Stomach (tissue), 4 donors: ENCODE measurements at regions not wholly inside any gene's neighbourhood (a gene's known extent, or its start where the extent isn't known, plus 50 kb on each side); places are given as distances from the start of the nearest gene placed in this dataset.

Source experiments
- POLR2AphosphoS5 ChIP-seq, 3 donors: sonication (generic); formaldehyde crosslinking; IDR thresholded peaks; one replicate each; pipeline ENCODE4 v1.6.1; 2016; ENCODE audit warnings: antibody characterized with exemption in 3 of 3
- TF ChIP-seq, protein P1 (sequence below), 7 experiments: fragments of 450-650 bp in 4 of 7; fragments of 200-600 bp in 3 of 7; sonication (generic) in 3 of 7; IDR thresholded peaks; one replicate each; pipeline ENCODE4 v1.5.1; 2016 to 2019; ENCODE audit warnings: antibody characterized with exemption in 7 of 7, control low read depth in 2 of 7, mild to moderate bottlenecking in 1 of 7

DNA sequence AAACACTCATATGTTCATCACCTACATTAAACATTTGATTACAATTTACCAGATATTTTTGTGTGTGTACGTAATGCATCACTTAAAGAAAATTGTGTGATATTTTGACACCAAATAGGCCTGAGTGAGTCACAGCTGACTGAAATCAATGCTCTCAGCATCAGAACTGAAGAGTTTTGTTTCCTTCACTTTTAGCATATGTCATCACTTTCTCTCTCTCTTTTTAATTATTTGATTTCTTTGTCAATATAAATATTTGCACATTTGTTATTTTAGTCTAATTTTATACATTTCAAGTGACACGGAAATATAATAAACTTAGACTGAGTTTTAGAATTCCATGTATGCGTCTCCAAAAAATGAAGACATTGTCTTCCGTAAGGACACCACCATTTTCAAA lies 545.3 kb downstream of the PTPRC start:
- no peak for TF ChIP-seq POLR2AphosphoS5 (IDR thresholded peaks at IDR 0.05)
- TF ChIP-seq, protein P1, sequence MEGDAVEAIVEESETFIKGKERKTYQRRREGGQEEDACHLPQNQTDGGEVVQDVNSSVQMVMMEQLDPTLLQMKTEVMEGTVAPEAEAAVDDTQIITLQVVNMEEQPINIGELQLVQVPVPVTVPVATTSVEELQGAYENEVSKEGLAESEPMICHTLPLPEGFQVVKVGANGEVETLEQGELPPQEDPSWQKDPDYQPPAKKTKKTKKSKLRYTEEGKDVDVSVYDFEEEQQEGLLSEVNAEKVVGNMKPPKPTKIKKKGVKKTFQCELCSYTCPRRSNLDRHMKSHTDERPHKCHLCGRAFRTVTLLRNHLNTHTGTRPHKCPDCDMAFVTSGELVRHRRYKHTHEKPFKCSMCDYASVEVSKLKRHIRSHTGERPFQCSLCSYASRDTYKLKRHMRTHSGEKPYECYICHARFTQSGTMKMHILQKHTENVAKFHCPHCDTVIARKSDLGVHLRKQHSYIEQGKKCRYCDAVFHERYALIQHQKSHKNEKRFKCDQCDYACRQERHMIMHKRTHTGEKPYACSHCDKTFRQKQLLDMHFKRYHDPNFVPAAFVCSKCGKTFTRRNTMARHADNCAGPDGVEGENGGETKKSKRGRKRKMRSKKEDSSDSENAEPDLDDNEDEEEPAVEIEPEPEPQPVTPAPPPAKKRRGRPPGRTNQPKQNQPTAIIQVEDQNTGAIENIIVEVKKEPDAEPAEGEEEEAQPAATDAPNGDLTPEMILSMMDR (IDR thresholded peaks at IDR 0.05), result no peak
